ENCODE measurements at regions not wholly inside any gene's neighbourhood (a gene's known extent, or its start where the extent isn't known, plus 50 kb on each side); places are given as distances from the start of the nearest gene placed in this dataset.

DNA sequence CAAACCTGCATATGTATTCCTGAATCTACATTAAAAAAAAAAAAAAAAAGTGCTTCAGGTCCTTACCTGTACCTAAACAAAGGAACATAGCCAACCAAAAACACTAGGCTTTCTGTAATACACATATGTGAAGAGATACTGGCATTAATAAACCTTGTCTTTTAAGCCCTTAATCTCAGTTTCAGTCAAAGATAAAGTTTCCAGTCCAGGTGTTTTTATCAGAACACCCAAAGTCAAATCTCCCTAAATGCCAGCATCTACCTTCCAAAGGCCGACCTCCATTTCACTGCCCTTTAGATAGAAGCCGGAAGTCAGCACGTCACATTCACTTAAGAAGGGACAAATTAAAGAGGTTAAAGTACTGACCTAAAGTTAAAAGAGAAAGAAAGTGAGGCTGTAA is 79.8 kb upstream of the NEBL start:
- Histone ChIP-seq H3K9me3 (no peaks in the 10 kb centered on the region), H3K4me1 (no peaks in the 10 kb centered on the region), H3K4me3 (no peak overlapping the region), H3K27me3 (ENCODE audit: low read depth) (no peaks in the 10 kb centered on the region), H3K36me3 (no peaks in the 10 kb centered on the region), H3K27ac (no peak overlapping the region)
- ATAC-seq, result no peak
- intact Hi-C loops (cut with DNase I), result no loop called here
- no peak for DNase-seq
- TF ChIP-seq, protein P1, sequence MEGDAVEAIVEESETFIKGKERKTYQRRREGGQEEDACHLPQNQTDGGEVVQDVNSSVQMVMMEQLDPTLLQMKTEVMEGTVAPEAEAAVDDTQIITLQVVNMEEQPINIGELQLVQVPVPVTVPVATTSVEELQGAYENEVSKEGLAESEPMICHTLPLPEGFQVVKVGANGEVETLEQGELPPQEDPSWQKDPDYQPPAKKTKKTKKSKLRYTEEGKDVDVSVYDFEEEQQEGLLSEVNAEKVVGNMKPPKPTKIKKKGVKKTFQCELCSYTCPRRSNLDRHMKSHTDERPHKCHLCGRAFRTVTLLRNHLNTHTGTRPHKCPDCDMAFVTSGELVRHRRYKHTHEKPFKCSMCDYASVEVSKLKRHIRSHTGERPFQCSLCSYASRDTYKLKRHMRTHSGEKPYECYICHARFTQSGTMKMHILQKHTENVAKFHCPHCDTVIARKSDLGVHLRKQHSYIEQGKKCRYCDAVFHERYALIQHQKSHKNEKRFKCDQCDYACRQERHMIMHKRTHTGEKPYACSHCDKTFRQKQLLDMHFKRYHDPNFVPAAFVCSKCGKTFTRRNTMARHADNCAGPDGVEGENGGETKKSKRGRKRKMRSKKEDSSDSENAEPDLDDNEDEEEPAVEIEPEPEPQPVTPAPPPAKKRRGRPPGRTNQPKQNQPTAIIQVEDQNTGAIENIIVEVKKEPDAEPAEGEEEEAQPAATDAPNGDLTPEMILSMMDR (IDR thresholded peaks at IDR 0.05), result no peak

DNA sequence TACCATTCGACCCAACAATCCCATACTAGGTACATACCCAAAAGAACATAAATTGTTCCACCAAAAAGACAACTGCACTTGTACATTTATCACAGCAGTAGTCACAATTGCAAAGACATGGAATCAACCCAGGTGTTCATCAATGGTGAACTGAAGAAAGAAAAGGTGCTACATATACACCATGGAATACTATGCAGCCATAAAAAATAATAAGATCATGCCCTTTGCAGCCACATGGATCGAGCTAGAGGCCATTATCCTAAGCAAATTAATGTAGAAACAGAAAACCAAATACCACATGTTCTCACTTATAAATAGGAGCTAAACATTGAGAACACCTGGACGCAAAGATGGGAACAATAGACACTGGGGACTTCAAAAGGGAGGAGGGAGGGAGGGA is 79.3 kb upstream of the NEBL start:
- no peaks in the 10 kb centered on the region for H3K9me3 ChIP-seq

DNA sequence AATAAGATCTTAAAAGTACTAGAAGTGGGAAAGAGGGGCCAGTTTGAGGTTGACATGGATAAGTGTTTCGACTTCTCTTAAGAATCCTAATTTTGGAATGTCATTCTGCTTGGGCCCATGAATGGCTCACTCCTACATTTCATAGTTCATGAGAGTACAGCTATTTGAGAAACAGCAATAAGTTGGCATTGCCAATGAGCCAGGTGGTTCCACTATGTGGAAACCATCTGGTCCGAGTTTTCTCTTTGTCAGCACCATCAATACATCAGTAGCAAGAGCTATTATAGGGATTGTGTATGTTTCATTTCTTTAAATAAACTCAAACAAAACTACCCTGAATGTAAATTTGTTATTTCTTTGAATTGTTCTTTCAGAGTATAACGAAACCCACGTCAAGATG is 78.1 kb upstream of the NEBL start:
- ATAC-seq, result no peak
- no peak for DNase-seq
- no peaks in the 10 kb centered on the region for H3K27me3 ChIP-seq (ENCODE audit: low read depth)
- intact Hi-C loops (cut with DNase I), result no loop called here
- no peaks in the 10 kb centered on the region for H3K4me1 ChIP-seq
- H3K4me3 ChIP-seq, result no peak overlapping the region
- no peaks in the 10 kb centered on the region for H3K36me3 ChIP-seq
- no peaks in the 10 kb centered on the region for H3K9me3 ChIP-seq
- TF ChIP-seq, protein P1 (IDR thresholded peaks at IDR 0.05), result no peak
- no peak overlapping the region for H3K27ac ChIP-seq

More for the DNA sequence above, 79.3 kb upstream of the NEBL start:
- Histone ChIP-seq H3K27me3 (ENCODE audit: low read depth) (no peaks in the 10 kb centered on the region), H3K27ac (no peak overlapping the region), H3K4me1 (no peaks in the 10 kb centered on the region), H3K4me3 (no peak overlapping the region), H3K36me3 (no peaks in the 10 kb centered on the region)
- ATAC-seq, result no peak
- intact Hi-C loops (cut with DNase I), result no loop called here
- TF ChIP-seq, protein P1 (IDR thresholded peaks at IDR 0.05), result no peak
- no peak for DNase-seq

DNA sequence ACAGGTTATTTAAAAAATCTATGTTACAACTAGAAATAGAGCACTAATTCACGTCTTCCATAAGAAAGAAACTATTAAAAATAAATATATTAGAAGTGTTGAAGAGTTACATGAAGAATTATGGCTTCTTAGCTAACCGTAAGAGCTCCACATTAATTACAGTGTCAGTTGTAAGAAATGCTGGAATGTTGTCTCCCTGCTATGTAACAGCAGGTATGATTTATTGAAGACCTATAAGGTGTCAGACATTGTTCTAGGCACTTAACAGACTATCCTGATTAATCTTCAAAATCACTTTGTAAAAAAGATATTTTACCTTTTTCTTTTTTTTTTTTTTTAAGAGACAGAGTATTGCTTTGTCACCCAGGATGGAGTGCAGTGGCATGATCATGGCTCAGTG is 75.8 kb upstream of the NEBL start:
- Histone ChIP-seq H3K4me3 (no peak overlapping the region), H3K9me3 (no peaks in the 10 kb centered on the region), H3K27me3 (ENCODE audit: low read depth) (no peaks in the 10 kb centered on the region), H3K4me1 (no peaks in the 10 kb centered on the region), H3K36me3 (no peaks in the 10 kb centered on the region), H3K27ac (no peak overlapping the region)
- intact Hi-C loops (cut with DNase I), result no loop called here
- ATAC-seq (no peak), DNase-seq (no peak)
- TF ChIP-seq, protein P1 (IDR thresholded peaks at IDR 0.05), result no peak

DNA sequence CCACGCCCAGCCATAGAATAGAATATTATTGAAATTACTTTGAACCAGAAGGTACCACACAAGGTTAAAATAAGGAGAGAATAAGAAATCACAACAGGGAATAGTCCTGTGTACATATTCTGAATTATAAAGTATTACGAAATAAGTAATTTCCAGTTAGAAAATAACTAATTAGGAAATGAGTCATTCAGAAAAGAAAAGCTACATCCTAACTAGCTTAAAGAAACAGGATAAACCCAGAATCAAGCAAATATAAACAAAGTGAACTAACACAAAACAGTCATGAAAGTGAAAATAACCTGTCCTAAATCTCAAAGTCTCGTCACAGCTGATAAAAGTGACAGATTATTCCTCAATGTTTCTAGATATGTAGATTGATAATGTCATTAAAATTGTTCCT is 74.8 kb upstream of the NEBL start:
- no peak for DNase-seq
- Histone ChIP-seq H3K4me3 (no peak overlapping the region), H3K27me3 (ENCODE audit: low read depth) (no peaks in the 10 kb centered on the region), H3K36me3 (no peaks in the 10 kb centered on the region), H3K9me3 (no peaks in the 10 kb centered on the region), H3K27ac (no peak overlapping the region), H3K4me1 (no peaks in the 10 kb centered on the region)
- intact Hi-C loops (cut with DNase I), result no loop called here
- no peak for ATAC-seq
- TF ChIP-seq, protein P1 (IDR thresholded peaks at IDR 0.05), result no peak

DNA sequence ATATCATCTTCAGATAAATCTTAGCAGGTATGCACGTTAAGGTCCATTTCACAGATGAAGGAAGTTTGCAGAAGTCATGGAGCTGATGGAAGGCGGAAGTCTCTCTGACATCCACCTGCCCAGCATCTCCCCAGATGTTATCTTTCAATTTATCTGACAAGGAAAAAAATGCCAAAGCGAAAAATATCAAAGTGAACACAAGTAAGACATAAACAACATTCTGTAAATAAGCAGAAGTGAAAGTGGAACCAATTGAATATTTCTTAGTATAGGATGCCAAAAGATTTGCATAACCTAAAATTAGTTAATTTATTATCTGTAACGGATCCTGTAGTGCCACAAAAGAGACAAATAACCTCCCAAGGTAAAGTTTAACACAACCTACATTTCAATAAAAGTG is 73.6 kb upstream of the NEBL start:
- DNase-seq, result no peak
- Histone ChIP-seq H3K36me3 (no peaks in the 10 kb centered on the region), H3K4me3 (no peak overlapping the region), H3K9me3 (no peaks in the 10 kb centered on the region), H3K4me1 (no peaks in the 10 kb centered on the region), H3K27ac (no peak overlapping the region), H3K27me3 (ENCODE audit: low read depth) (no peaks in the 10 kb centered on the region)
- intact Hi-C loops (cut with DNase I), result no loop called here
- TF ChIP-seq, protein P1 (IDR thresholded peaks at IDR 0.05), result no peak
- no peak for ATAC-seq

All from lower lobe of right lung (tissue), 2 donors.